K562 (cell line): ENCODE measurements at regions not wholly inside any gene's neighbourhood (a gene's known extent, or its start where the extent isn't known, plus 50 kb on each side); places are given as distances from the start of the nearest gene placed in this dataset.

Experiments
- ATAC-seq: fragments of 200-7000 bp; cut with Tn5 transposase; 3 replicates; pipeline ENCODE4 v1.9.1; 2020; ENCODE audit warnings: moderate library complexity
- BruUV-seq: library from RNA; stranded (reverse); fragments of 400-500 nt; replicated peaks from 2 replicates; lab custom pipeline; 2021; lab: Mats Ljungman, UMichigan
- CTCF ChIA-PET: fragments of 300-600 bp; formaldehyde crosslinking; extraction: SDS; loops from one replicate; lab custom pipeline; 2021; ENCODE audit warnings: low intra/inter-chr PET ratio; lab: Yijun Ruan, JAX
- POLR2A ChIA-PET: fragments of 300-600, 350-650 bp; sonication (Branson Sonifier 250); formaldehyde crosslinking; extraction: SDS; loops from one replicate; lab custom pipeline; 2021; ENCODE audit warnings: antibody characterized with exemption, inconsistent platforms; lab: Yijun Ruan, JAX
- DNase-seq, 4 experiments: peaks; one replicate each; pipeline versions ENCODE4 v3.0.0 to v3.0.0-alpha.2; 2011 to 2018; ENCODE audit warnings: low spot score in 3 of 4, mixed read lengths in 3 of 4; ENCODE audit errors: extremely low read depth in 1 of 4
- FAIRE-seq: peaks from 2 replicates; lab custom pipeline; 2011; peaks lifted over from hg19 to GRCh38; lab: Jason Lieb, UNC
- H2AFZ ChIP-seq: 2 replicates; pipeline ENCODE4 v1.6.0; 2011; ENCODE audit warnings: low read depth, low read length, control low read depth, inconsistent platforms
- H3K27ac ChIP-seq: fragments of 200-600 bp; 3 replicates; pipeline ENCODE4 v1.8.0; 2011; ENCODE audit warnings: low read depth, mild to moderate bottlenecking, control low read depth, inconsistent platforms, low read length, moderate library complexity, mixed read lengths; ENCODE audit errors: extremely low read depth
- H3K27me3 ChIP-seq, 2 experiments: fragments of 300-600 bp in 1 of 2; 2 replicates in 1 of 2; 3 replicates in 1 of 2; pipeline versions ENCODE4 v1.6.0 to v1.8.0; 2011; ENCODE audit warnings: inconsistent platforms in 2 of 2, low read length in 2 of 2, mild to moderate bottlenecking in 1 of 2, mixed read lengths in 1 of 2, moderate library complexity in 1 of 2; ENCODE audit not compliant: control insufficient read depth in 2 of 2, insufficient read depth in 2 of 2
- H3K36me3 ChIP-seq: fragments of 300-600 bp; 3 replicates; pipeline ENCODE4 v1.8.0; 2011; ENCODE audit warnings: mild to moderate bottlenecking, low read length, inconsistent platforms; ENCODE audit not compliant: control insufficient read depth, insufficient read depth
- H3K4me1 ChIP-seq, 2 experiments: fragments of 200-600 bp in 1 of 2; replicated peaks in 1 of 2; 2 replicates in 1 of 2; 3 replicates in 1 of 2; pipeline versions ENCODE4 v1.5.1 to v1.8.0; 2011; ENCODE audit warnings: inconsistent platforms in 2 of 2, low read length in 2 of 2, mild to moderate bottlenecking in 1 of 2, mixed read lengths in 1 of 2, moderate library complexity in 1 of 2; ENCODE audit not compliant: control insufficient read depth in 2 of 2, insufficient read depth in 2 of 2
- H3K4me2 ChIP-seq: 2 replicates; pipeline ENCODE4 v1.6.1; 2011; ENCODE audit warnings: low read length, control low read depth, inconsistent platforms, mixed read lengths; ENCODE audit not compliant: insufficient read depth
- H3K4me3 ChIP-seq: fragments of 200-600 bp; sonication (generic), shearing (Covaris generic); 2 replicates; pipeline ENCODE4 v1.5.1; 2016; ENCODE audit warnings: control low read depth, inconsistent platforms
- H3K79me2 ChIP-seq: fragments of 200-600 bp; 3 replicates; pipeline ENCODE4 v1.8.0; 2011; ENCODE audit warnings: low read length, inconsistent platforms; ENCODE audit not compliant: control insufficient read depth, insufficient read depth
- H3K9ac ChIP-seq, 2 experiments: 2 replicates each; pipeline versions ENCODE4 v1.6.0 to v1.6.1; 2011; ENCODE audit warnings: low read depth in 2 of 2, low read length in 2 of 2, control low read depth in 1 of 2, inconsistent platforms in 1 of 2, mild to moderate bottlenecking in 1 of 2, mixed read lengths in 1 of 2; ENCODE audit not compliant: insufficient read depth in 1 of 2
- H3K9me1 ChIP-seq: one replicate; pipeline ENCODE4 v1.6.0; 2011; ENCODE audit warnings: inconsistent platforms, mild to moderate bottlenecking, low read length, moderate library complexity; ENCODE audit not compliant: control insufficient read depth, insufficient read depth
- H3K9me3 ChIP-seq: replicated peaks from 2 replicates; pipeline ENCODE4 v1.5.1; 2011; ENCODE audit warnings: low read depth, low read length, inconsistent platforms; ENCODE audit not compliant: control insufficient read depth, insufficient read depth
- H4K20me1 ChIP-seq: replicated peaks from 2 replicates; pipeline ENCODE4 v1.6.1; 2011; ENCODE audit warnings: low read length, inconsistent platforms, mixed read lengths; ENCODE audit not compliant: control insufficient read depth, insufficient read depth
- CGGBP1 ChIP-seq: fragments of 250-450 bp; sonication (Bioruptor Pico); IDR thresholded peaks from 2 replicates; pipeline ENCODE4 v1.9.0; 2021; ENCODE audit warnings: mild to moderate bottlenecking
- EP300 ChIP-seq: IDR thresholded peaks from 2 replicates; pipeline ENCODE4 v1.6.1; 2012; ENCODE audit warnings: low read length, improper control_type of control experiment
- HBP1 ChIP-seq: fragments of 450-650 bp; formaldehyde crosslinking; IDR thresholded peaks from 2 replicates; pipeline ENCODE4 v1.4.0; 2022; ENCODE audit warnings: missing genetic modification characterization
- JUNB ChIP-seq: fragments of 450-650 bp; formaldehyde crosslinking; conservative IDR thresholded peaks from 2 replicates; pipeline ENCODE4 v1.4.0; 2020; ENCODE audit warnings: mild to moderate bottlenecking
- MBD1 ChIP-seq: fragments of 250-450 bp; sonication (Bioruptor Pico); IDR thresholded peaks from 2 replicates; pipeline ENCODE4 v1.8.0; 2022; ENCODE audit warnings: inconsistent platforms
- MEF2D ChIP-seq: conservative IDR thresholded peaks from 2 replicates; pipeline ENCODE4 v1.6.1; 2016; ENCODE audit warnings: low read depth, missing genetic modification characterization, missing compliant biosample characterization
- NCOA4 ChIP-seq: fragments of 450-650 bp; IDR thresholded peaks from 2 replicates; pipeline ENCODE4 v1.6.1; 2018; ENCODE audit warnings: mild to moderate bottlenecking; ENCODE audit not compliant: partially characterized antibody
- NKRF ChIP-seq: fragments of 450-650 bp; IDR thresholded peaks from 2 replicates; pipeline ENCODE4 v1.6.1; 2016; ENCODE audit warnings: borderline replicate concordance
- SOX6 ChIP-seq: fragments of 450-650 bp; IDR thresholded peaks from 2 replicates; pipeline ENCODE4 v1.6.1; 2014; ENCODE audit warnings: mild to moderate bottlenecking
- TOE1 ChIP-seq, 2 experiments: fragments of 450-650 bp in 1 of 2; sonication (generic) in 1 of 2; formaldehyde crosslinking in 1 of 2; IDR thresholded peaks; 2 replicates each; pipeline versions ENCODE4 v1.7.1 to v1.8.0; 2016 to 2022; ENCODE audit warnings: borderline replicate concordance in 2 of 2, mild to moderate bottlenecking in 2 of 2, antibody characterized with exemption in 1 of 2, inconsistent platforms in 1 of 2, low read depth in 1 of 2, missing genetic modification reagents in 1 of 2, moderate library complexity in 1 of 2
- ZNF133 ChIP-seq: fragments of 250-450 bp; sonication (Bioruptor Pico); IDR thresholded peaks from 2 replicates; pipeline ENCODE4 v1.4.0; 2020; ENCODE audit warnings: mild to moderate bottlenecking
- ZNF146 ChIP-seq: IDR thresholded peaks from one replicate; pipeline ENCODE4 v1.6.1; 2018; ENCODE audit warnings: missing compliant biosample characterization; ENCODE audit not compliant: unreplicated experiment
- ZNF253 ChIP-seq: fragments of 250-450 bp; sonication (Bioruptor Pico); conservative IDR thresholded peaks from 2 replicates; pipeline ENCODE4 v1.6.1; 2021; ENCODE audit warnings: mild to moderate bottlenecking
- ZNF282 ChIP-seq: sonication (generic); formaldehyde crosslinking; IDR thresholded peaks from 2 replicates; pipeline ENCODE4 v1.8.1; 2023; ENCODE audit warnings: missing genetic modification reagents
- ZNF3 ChIP-seq: fragments of 250-450 bp; sonication (Bioruptor Pico); IDR thresholded peaks from 2 replicates; pipeline ENCODE4 v1.5.0; 2021; ENCODE audit warnings: mild to moderate bottlenecking, moderate library complexity
- ZNF324 ChIP-seq: fragments of 250-450 bp; sonication (Bioruptor Pico); IDR thresholded peaks from 2 replicates; pipeline ENCODE4 v1.4.0; 2020; ENCODE audit warnings: mild to moderate bottlenecking
- whole genome bisulfite sequencing: fragments of 100-300 bp; shearing (Covaris generic); methylation state at CpG from one replicate; pipeline ENCODE4 v1.1.6; 2016; ENCODE audit warnings: low coverage, mixed read lengths; ENCODE audit not compliant: insufficient coverage; ENCODE audit errors: missing lambda C conversion rate; 5-methylcytosine and 5-hydroxymethylcytosine counted together
- in situ Hi-C: fragments of 300-500 bp; cut with MboI; formaldehyde crosslinking; loops from 4 replicates; pipeline ENCODE4 v1.15.0; 2018; ENCODE audit warnings: inconsistent platforms, mixed read lengths
- intact Hi-C: fragments of 100-400 bp; cut with micrococcal nuclease; formaldehyde crosslinking; loops from 2 replicates; pipeline ENCODE4 v1.14.2; 2022

- ChIA-PET CTCF (no interaction called here), POLR2A (interaction anchor here (0.8 kb wide), 1 partner anchor 9 kb away, joined by 3 read pairs; no protein-coding TSS in a partner anchor)
- intact Hi-C loops (no loop called here), in situ Hi-C loops (no loop called here)
- DNase-seq (no peak), ATAC-seq (no peak), FAIRE-seq (no peak)
- H3K9me3 ChIP-seq, result no peaks in the 10 kb centered on the region
- H3K36me3 ChIP-seq, result no peaks in the 10 kb centered on the region
- H3K4me1 ChIP-seq, result no peaks in the 10 kb centered on the region
- H3K27me3 ChIP-seq, result no peaks in the 10 kb centered on the region
- no peaks in the 10 kb centered on the region for H3K9me1 ChIP-seq
- 0% methylated on average over 10 of the region's 14 CpGs for WGBS
- H3K4me2 ChIP-seq, result no peak overlapping the region
- H3K27ac ChIP-seq, result no peak overlapping the region
- no peak overlapping the region for H2AFZ ChIP-seq
- BruUV-seq, result no TSS peak
- no peak overlapping the region for H3K4me3 ChIP-seq
- no peak overlapping the region for H3K9ac ChIP-seq
- no peaks in the 10 kb centered on the region for H3K79me2 ChIP-seq
- no peaks in the 10 kb centered on the region for H4K20me1 ChIP-seq
- TF ChIP-seq ZNF253 (CRISPR knock-in tag), result no peak
- no peak for TF ChIP-seq NKRF
- TF ChIP-seq SOX6, result no peak
- no peak for TF ChIP-seq JUNB (CRISPR knock-in tag)
- no peak for TF ChIP-seq EP300
- no peak for TF ChIP-seq MEF2D (tag)
- no peak for TF ChIP-seq HBP1
- TF ChIP-seq ZNF146, result no peak
- TF ChIP-seq MBD1 (CRISPR knock-in tag), result no peak
- TF ChIP-seq ZNF133 (CRISPR knock-in tag), result no peak
- TF ChIP-seq ZNF3, result no peak
- TF ChIP-seq ZNF324 (CRISPR knock-in tag), result no peak
- TF ChIP-seq ZNF282 (CRISPR knock-in tag), result no peak
- no peak for TF ChIP-seq TOE1 (IDR thresholded peaks at IDR 0.05; ENCODE audit: borderline replicate concordance)
- no peak for TF ChIP-seq TOE1 (CRISPR knock-in tag; IDR thresholded peaks at IDR 0.05; ENCODE audit: borderline replicate concordance, low read depth)
- no peak for TF ChIP-seq NCOA4
- no peak for TF ChIP-seq CGGBP1 (CRISPR knock-in tag)
Measured at GRCh38 chr3:137264071-137264820, 306.5 kb downstream of the IL20RB start.
